ENCODE measurements at regions not wholly inside any gene's neighbourhood (a gene's known extent, or its start where the extent isn't known, plus 50 kb on each side); places are given as distances from the start of the nearest gene placed in this dataset.
"Not testable (repeated sequence)": the region's sequence is repeated elsewhere in the genome, so short reads cannot be mapped to it uniquely, and the experiment has no call there.

DNA sequence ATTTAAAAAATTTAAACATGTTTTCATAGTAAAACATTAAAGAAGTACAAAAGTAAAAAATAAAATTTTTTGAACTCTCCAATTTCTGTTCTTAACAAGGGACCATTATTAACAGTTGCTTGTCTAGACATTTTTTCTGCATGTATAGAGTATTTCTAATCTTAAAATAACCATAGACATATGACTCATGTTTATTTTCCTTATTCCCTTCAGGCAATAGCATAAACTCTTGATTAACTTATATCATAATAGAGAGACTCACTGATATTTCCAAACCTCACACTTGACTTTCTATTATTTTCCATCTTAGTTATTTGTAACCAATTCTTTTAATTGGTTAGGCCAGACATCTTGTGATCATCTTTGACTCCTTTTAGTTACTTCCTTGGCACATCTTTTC, 325.6 kb upstream of the SOX14 start:
- no peak for DNase-seq (ENCODE audit: low read depth)

DNA sequence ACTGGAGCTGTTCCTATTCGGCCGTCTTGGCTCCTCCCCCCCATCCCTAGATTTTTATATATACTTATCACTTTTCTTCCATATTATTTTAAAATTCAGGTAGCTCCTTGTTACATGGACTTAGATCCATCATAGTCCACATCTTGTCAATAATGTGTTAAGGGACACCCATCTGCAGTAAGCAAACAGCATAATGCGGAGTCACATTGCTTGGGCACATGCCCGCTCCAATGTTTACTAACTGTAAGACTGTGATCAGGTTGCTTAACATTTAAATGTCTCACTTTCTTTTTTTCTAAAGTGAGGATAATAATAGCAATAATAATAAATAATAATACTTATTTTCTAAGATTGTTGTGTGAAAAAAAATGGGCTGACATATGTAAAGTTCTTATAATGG, 303.2 kb upstream of the SOX14 start:
- DNase-seq (ENCODE audit: low read depth), result no peak

DNA sequence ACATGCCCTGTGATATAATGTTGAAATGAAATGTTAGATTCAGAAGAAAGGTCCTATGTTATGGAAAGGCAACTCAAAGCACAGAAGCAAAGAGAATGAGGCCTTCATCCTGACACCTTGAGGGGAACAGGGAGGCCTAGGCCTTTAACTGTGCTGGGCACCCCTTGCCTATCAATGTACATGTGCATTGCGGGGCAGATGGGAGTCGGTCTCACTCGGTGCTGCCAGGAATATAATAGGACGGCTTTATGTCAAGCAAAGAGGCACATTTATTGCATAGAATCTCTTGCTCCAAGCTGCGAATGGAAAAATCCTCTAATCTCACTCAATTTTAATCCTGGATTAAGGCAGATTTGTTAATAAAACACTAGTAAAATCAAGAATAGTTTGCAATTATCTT, 301.0 kb upstream of the SOX14 start:
- DNase-seq (ENCODE audit: low read depth), result no peak

DNA sequence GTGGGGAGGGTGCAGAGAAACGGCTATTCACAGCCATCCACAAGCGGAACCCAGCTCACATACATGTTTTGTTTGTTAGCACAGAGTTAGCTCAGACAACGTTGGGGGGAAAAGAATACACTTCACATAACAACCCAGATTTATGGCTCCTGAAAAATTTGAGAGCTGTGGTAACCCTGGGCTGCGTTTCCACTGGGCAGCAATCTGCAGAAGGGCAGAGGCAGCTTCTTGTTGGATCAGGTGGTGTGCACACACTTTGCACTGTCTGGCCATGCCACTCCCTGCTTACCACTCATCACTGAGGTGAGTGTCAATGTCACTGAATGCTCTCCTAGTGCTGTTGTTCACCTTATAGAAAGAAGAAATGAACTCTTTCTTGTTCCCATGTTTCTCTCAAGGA, 299.8 kb upstream of the SOX14 start:
- DNase-seq (ENCODE audit: low read depth), result no peak

DNA sequence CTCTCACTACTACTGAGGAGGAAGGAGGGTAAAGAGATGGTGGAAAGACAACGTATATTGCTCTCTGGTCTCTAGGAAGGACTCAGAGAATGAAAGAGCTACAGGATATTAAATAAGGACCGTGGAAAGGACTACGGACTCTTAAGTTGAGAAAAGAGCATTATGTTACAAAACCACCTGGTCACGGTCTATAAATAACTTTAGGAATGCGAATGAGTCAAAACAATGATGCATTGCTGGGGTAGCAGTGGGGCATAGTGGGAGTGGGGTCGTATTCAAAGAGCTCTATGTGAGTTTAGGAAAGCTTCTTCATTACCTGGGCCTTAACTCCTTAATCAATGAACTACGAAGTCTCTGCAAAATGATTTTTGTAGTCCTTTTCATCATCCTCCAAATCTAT, 295.7 kb upstream of the SOX14 start:
- no peak for DNase-seq (ENCODE audit: low read depth)

DNA sequence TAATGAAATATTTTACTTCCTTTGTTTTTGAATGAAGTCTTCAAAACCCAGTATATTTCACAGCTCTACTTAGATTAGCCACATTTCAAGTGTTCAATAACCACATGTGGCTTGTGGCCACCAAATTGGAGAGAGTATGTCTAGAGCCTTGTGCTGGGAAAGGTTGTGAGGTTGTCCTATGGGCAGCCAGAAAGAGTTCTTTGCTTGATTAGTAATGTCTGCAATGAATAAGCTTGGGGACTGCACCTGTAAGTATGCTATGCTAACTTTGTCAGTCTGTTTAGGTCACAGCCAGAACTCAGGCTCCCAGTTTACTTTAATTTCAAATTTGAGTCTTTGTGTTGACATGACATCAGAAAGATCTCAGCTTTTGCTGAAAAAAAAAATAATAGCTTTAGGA, 294.9 kb upstream of the SOX14 start:
- no peak for DNase-seq (ENCODE audit: low read depth)

DNA sequence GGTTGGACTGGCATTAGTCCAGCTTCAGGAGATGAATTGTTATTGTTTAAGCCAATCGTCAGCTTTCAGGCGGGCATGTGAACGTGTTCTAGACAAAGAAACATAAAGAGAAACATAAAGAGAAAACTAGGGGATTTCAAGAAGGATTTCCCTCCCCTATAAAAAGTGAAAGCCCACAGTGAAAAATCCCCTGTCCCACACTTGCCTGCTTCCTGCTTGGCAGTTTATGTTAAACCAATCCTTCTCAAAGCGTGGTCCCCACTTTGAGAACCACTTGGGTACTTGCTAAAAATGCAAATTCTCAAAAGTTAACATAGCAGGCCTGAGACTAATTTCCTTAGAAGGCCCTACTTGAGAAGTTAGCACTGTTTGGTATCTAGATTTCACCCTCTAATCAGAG, 293.0 kb upstream of the SOX14 start:
- DNase-seq (ENCODE audit: low read depth), result no peak

DNA sequence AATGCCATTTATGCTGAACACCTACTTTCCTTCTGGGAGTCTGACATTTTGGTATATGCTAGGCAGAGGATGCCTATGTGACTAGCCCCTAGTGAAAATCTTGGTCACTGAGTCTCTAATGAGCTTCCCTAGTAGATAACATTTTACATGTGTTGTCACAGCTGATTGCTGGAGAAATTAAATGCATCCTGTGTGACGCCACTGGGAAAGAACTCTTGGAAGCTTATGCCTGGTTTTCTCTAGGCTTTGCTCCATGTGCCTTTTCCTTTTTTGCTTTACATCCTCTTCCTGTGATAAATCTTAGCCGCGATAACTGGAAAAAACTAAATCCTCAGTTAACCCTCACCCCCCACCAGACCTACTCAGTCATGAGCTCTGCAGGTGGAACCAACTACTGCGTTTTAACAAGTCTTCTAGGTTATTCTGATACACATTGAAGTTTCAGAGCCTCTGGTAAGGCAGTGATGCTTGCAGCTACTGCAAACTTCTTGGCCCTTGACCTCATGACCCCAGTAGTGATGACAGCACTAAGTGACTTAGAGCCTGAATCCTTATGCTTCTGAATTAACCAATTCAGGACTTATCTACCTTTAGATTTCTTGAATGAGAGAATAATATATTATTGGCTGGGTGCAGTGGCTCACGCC, 292.4 kb upstream of the SOX14 start:
- no peak for DNase-seq (ENCODE audit: low read depth)

DNA sequence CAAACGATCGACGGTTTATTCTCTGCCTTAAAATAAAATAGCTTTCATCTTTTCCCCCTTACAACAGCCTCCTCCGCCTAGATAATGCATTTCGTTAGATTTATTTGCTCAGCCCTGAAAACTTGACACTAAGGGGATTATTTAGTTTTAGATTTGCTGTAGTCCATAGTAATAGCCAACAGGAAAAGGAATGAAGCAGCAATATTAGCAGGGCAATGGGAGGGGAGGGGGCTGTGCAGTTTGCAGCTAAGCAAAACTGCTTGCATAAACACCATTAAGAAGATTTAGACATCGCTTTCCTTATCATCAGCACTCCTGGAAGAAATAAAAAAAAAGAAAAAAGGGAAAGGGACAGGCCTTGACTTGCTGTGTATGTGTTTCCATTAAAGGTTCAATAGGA, 286.5 kb upstream of the SOX14 start:
- no peak for DNase-seq (ENCODE audit: low read depth)

DNA sequence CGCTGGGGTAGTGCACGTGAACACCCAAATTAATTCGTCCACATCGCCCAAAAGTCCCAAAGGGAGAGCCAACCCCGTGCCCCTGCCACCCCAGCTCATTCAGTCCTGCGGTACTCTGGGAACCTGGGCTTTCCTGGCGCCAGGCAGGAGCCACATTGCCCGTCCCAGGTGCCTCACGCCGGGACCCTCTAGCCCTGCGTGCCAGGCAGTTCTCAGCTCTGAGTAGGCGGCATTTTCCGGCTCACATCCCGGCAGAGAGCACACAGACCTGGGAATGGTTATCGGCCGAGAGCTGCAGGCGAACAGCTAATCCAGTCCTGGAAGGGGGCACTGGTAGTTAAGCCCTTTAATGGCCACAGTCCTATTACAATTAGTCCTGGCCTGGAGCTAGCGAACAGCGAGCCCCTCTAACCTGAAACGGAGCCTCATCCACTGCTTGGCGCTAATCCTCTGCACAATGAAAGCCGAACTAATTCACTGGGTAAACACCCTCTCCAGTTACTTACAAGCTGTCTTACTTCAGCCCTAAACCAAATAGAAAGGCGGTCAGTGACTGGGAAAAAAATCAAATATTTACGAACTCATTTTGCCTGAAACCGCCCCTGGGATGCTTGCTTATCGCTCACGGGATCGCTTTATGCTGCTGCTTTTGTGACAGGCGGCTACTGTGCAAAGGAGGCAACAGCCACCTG, 254.6 kb upstream of the SOX14 start:
- DNase-seq (ENCODE audit: low read depth), result no peak

DNA sequence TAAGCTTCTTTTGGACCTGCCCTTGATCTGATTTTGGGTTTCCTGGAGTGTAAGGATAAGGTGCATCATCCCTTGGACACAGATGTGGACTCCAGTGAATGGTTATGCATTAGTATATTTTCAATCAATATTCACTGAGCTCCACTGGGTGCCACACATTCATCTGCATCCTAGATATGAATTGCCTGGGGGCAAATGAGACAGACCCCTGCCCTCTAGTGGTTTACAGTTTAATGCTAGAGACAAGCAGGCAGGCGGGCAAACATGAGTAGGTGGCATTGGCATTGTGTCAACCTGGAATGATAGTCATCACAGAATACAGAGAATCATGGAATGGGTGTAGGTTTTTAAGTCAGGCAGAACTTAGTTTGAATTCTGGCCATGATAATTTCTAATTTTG, 252.5 kb upstream of the SOX14 start:
- DNase-seq (ENCODE audit: low read depth), result no peak

DNA sequence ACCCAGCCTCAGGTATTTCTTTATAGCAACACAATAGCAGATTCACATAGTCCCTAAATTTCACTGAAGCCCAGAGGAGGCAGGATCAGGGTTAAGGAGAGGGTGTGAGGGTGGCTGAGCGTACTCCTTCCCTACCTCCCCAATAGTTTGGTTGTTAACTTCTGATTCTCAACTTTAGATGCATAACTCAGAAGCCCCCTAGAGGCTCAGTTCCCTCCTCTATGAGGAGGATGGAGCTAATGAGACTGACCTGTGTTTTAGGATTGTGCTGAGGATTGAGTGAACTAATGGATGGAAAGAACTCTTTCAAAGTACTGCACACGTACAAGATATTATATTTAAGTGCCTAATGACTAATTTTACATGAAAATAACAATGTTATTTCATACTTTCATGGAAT, 249.3 kb upstream of the SOX14 start:
- no peak for DNase-seq (ENCODE audit: low read depth)

DNA sequence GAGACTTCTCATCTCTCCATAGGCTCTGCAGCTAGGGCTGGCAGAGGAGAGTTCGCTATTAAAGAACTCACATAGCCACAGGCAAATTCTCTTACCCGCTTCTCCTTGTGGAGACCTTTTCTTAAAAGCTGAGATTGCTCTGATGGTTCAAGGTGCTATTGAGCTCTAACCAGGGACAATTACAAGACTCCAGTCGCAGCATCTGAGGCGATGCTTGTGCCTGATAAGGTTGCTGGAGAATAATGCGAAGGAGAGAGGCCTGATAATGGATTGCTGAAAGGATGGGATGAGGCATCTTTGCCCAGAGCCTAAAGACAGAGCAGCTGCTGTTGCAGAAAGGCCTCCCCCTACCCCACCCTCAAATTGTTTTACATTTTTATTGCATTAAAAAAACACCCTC, 244.5 kb upstream of the SOX14 start:
- no peak for DNase-seq (ENCODE audit: low read depth)

DNA sequence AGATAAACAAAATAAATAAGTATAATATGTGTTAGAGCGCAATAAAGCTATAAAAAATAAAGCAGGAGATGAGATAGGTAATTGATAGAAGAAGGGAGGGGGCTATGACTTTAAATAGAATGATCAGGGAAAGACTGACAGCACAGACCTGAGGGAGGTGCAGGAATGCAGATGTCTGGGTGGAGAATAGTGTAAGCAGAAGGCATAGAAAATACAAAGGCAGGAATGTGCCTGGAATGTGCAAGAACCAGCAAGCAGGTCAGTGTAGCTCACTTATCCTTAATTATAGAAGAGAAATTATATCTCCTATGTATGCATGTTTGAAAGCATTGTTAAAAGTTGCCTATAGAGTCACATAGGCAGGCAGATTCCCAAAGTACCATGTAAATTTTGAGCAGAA, 239.4 kb upstream of the SOX14 start:
- no peak for DNase-seq (ENCODE audit: low read depth)

DNA sequence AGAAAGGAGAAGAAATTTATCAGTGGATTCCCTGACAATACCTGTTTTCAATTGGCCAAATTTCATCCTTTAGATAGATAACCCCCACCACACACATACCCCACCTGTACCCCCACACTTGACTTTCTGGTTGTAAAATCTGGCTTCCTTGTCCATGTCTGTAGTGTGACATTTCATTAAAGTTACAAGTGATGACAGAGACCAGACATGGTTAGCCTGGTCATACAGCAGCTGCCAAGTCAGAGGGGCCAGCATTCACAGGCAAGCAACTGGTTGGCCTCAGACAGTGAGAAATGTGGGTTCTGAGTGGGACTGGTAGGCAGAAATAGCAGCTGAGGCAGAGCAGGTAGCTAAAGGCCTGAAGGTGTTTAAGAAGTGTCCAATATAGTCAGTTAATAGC, 238.6 kb upstream of the SOX14 start:
- no peak for DNase-seq (ENCODE audit: low read depth)

DNA sequence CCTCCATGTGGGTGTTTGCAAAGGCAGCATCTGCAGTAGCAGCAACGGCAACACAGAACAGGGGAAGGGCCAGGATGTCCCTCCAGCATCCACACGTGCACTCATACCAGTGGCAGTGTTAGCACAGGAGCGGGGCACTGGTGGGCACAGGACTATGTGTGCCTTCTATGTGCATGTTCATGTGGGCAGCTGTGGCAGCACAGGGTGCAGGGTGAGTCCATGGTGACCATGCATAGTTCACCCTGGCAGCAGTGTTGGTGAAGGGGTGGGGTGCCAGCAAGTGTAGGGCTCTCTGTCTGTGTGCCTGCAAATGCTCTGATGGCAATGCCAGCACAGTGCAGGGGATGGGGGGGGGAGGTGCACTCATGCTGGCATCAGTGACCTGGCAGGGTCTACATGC, 222.1 kb upstream of the SOX14 start:
- DNase-seq (ENCODE audit: low read depth), result no peak

DNA sequence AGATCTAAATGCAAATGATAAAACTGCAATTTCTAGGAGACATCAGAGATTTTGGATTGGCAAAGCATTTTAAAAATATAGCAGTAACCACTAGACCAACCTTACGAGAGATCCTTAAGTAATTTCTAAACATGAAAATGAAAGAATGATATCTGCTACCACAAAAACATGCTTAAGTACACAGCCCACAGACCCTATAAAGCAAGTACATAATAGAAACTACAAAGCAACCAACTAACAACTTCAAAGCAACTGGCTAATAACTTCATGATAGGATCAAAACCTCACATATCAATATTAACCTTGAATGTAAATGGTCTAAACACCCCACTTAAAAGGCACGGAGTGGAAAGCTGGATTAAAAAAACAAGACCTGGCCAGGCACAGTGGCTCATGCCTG, 209.9 kb upstream of the SOX14 start:
- DNase-seq (ENCODE audit: low read depth), result no peak

DNA sequence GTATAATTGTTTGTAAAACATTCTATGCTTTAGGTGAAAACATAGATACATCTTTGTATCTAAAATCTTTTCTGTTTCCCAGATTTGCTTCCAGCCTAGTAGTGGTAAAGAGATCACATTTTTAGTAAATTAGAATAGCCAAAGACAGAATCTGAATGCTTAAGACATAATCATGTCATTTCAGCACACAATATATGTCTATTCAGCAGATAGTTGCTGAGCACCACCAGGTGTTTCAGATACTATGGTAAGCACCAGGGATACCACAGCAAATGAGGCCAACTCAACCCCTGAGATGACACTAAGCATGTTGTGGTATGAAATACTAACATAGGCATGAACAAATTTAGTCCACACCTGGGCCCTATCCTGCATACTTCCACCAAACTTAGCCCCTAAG, 195.2 kb upstream of the SOX14 start:
- DNase-seq (ENCODE audit: low read depth), result no peak

DNA sequence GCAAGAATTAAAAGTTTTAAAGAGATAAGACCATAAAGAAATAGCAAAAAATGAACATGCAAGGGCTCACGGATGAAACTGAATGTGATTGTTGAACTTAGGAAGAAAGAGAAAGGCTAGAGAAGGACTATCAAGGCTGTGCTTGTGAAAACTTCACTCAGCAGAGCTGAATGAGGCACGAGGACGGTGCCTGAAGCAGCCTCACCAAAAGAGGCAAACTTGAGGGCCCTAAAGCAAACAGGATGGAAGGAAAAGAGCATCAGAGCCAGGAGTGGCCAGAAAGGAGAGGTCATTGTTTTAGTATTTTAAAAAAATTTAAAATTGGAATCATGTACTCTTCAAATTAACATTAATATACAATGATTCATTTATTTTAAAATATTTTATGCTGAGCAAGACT, 191.2 kb upstream of the SOX14 start:
- no peak for DNase-seq (ENCODE audit: low read depth)

DNA sequence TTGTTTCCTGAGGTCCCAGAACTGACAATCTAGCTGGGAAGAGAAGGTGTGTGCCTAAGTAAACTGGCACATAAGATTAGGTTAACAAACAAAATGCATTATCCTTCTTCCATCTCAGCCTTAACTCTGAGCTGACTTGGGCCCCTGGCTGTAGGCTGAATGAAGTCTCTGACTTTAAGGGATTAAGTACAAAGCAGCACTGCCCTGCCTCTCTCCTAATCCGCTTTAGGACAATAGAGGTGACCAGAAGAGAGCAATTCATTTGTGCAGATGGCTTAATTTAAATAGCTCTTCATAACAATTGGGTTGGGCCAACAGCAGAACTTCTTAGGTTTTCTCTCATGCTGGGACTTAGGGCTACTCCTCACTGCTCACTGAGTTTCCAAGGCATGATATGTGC, 181.6 kb upstream of the SOX14 start:
- no peak for DNase-seq (ENCODE audit: low read depth)

DNA sequence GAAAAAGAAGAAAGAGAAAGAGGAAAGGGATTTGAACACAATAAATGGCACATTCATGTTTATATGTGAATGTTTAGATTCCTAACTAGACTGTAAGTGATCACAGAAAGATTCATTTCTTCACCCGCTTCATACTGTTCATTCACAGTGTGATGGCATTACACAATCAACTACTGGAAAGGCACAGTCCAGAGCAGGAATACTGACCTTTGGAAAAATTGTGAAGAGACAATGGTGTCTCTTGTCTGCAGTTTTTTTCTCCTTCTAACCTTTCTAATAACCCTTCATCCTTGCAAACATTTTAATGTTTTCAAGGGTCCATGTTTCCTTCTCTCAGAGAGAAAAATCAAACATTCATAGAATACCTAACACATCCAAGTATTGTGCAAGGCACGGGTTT, 180.9 kb upstream of the SOX14 start:
- no peak for DNase-seq (ENCODE audit: low read depth)

DNA sequence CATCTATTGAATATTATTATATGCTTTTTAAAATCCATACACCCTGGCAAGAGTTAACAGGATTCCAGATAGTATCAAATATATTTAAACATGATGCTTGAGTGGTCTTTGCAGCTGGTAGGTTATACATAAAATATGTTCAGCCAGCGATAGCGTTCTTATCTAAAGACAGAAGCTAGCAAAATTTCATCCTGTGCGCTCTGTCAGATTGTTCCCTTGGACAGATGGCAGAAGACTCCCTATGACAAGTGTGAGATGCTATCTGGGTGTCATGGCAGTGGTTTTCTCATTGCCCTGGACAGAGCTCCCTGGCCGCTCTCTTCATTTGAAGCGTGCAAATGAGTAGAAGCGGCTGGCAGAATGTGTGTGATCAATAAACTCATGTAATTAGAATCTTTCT, 175.2 kb upstream of the SOX14 start:
- DNase-seq (ENCODE audit: low read depth), result no peak

DNA sequence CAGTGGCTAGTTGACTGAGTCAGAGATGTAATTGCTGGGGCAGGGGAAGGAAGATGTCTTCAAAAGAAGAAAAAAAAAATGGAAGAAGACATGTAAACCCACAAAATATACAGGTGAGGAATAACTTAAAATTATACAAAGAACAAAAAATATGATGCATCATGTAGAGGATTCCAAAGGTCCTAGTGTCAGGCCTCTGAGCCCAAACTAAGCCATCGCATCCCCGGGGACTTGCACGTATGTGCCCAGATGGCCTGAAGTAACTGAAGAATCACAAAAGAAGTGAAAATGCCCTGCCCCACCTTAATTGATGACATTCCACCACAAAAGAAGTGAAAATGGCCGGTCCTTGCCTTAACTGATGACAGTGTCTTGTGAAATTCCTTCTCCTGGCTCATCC, 168.7 kb upstream of the SOX14 start:
- DNase-seq (ENCODE audit: low read depth), result not testable (repeated sequence)

DNA sequence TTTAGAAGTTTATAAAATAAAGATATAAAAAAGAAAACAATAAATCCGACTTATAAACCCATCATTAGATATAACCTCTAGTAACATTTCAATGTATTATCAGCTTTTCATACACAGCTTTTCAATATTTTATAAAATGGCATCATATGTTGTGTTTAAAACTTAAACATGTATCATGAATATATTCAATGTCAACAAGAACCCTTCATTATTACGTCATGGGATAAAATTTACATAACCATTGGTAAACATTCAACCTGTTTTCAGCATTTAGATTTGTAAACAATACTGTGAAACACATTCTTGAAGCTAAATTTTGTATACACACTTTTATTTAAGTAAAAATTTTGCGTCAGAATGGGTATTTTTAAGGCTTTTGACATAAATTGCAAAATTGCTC, 153.4 kb upstream of the SOX14 start:
- no peak for DNase-seq (ENCODE audit: low read depth)
